ENCODE measurements at regions not wholly inside any gene's neighbourhood (a gene's known extent, or its start where the extent isn't known, plus 50 kb on each side); places are given as distances from the start of the nearest gene placed in this dataset.

GRCh38 chr10:130345728-130346127, 209.5 kb downstream of the GLRX3 start:
- TF ChIP-seq CTCF (conservative IDR thresholded peaks at IDR 0.05; ENCODE audit: low read depth, low read length) (no peak), EZH2 (IDR thresholded peaks at IDR 0.05; ENCODE audit: low read length, unreplicated experiment) (no peak)
